Activated T-cell treated with anti-CD3 and anti-CD28 coated beads for 1 hour (primary cell): ENCODE measurements at regions not wholly inside any gene's neighbourhood (a gene's known extent, or its start where the extent isn't known, plus 50 kb on each side); places are given as distances from the start of the nearest gene placed in this dataset.

ENCODE experiments used
- DNase-seq: peaks from one replicate; pipeline ENCODE4 v3.0.0-alpha.2; 2020; ENCODE audit warnings: low read depth

GRCh38 chr2:221060376-221060775 lies 511.7 kb downstream of the EPHA4 start:
- DNase-seq, result no peak

- no peak for DNase-seq
Observed at GRCh38 chr2:221063568-221063967, 508.5 kb downstream of the EPHA4 start.

- DNase-seq, result no peak
Observed at GRCh38 chr2:221064058-221064854, 507.8 kb downstream of the EPHA4 start.

GRCh38 chr2:221064880-221065279 lies 507.2 kb downstream of the EPHA4 start:
- no peak for DNase-seq

- DNase-seq, result no peak
Observed at GRCh38 chr2:221068123-221068522, 504.0 kb downstream of the EPHA4 start.

GRCh38 chr2:221070106-221070505 lies 502.0 kb downstream of the EPHA4 start:
- DNase-seq, result no peak

- no peak for DNase-seq
Observed at GRCh38 chr2:221073326-221074049, 498.6 kb downstream of the EPHA4 start.

GRCh38 chr2:221074238-221074637 lies 497.9 kb downstream of the EPHA4 start:
- no peak for DNase-seq

GRCh38 chr2:221075203-221075602 lies 496.9 kb downstream of the EPHA4 start:
- no peak for DNase-seq

GRCh38 chr2:221077251-221077650 lies 494.9 kb downstream of the EPHA4 start:
- DNase-seq, result no peak

- DNase-seq, result no peak
Observed at GRCh38 chr2:221077799-221078198, 494.3 kb downstream of the EPHA4 start.

- DNase-seq, result no peak
Observed at GRCh38 chr2:221085341-221085900, 486.7 kb downstream of the EPHA4 start.

- no peak for DNase-seq
Observed at GRCh38 chr2:221085936-221086335, 486.2 kb downstream of the EPHA4 start.

GRCh38 chr2:221087779-221088178 lies 484.3 kb downstream of the EPHA4 start:
- DNase-seq, result no peak

- no peak for DNase-seq
Observed at GRCh38 chr2:221088506-221088905, 483.6 kb downstream of the EPHA4 start.

- DNase-seq, result no peak
Observed at GRCh38 chr2:221095356-221095755, 476.7 kb downstream of the EPHA4 start.

GRCh38 chr2:221096706-221097567 lies 475.2 kb downstream of the EPHA4 start:
- DNase-seq, result no peak

- no peak for DNase-seq
Observed at GRCh38 chr2:221097568-221097915, 474.6 kb downstream of the EPHA4 start.

- no peak for DNase-seq
Observed at GRCh38 chr2:221097949-221098348, 474.2 kb downstream of the EPHA4 start.

GRCh38 chr2:221100467-221101089 lies 471.5 kb downstream of the EPHA4 start:
- DNase-seq, result no peak

GRCh38 chr2:221102896-221103688 lies 469.0 kb downstream of the EPHA4 start:
- DNase-seq, result no peak
